A549 (cell line): ENCODE measurements at regions not wholly inside any gene's neighbourhood (a gene's known extent, or its start where the extent isn't known, plus 50 kb on each side); places are given as distances from the start of the nearest gene placed in this dataset.

ENCODE experiments used
- CTCF ChIP-seq: fragments of >200 bp; sonication (Bioruptor Twin); formaldehyde crosslinking; IDR thresholded peaks from 3 replicates; pipeline ENCODE4 v1.5.1; 2016
- E2F6 ChIP-seq: IDR thresholded peaks from 2 replicates; pipeline ENCODE4 v1.6.1; 2012; ENCODE audit warnings: low read depth, borderline replicate concordance
- EP300 ChIP-seq, 2 experiments: fragments of >200 bp; sonication (Bioruptor Twin); formaldehyde crosslinking; IDR thresholded peaks; 2 replicates in 1 of 2; 3 replicates in 1 of 2; pipeline ENCODE4 v1.6.1; 2016 to 2017
- ESRRA ChIP-seq: fragments of 150-350 bp; IDR thresholded peaks from 2 replicates; pipeline ENCODE4 v1.6.1; 2014; ENCODE audit warnings: mild to moderate bottlenecking, low read length, borderline replicate concordance
- FOSL2 ChIP-seq, 2 experiments: fragments of 450-650 bp in 1 of 2; fragments of >200 bp in 1 of 2; sonication (Bioruptor Twin) in 1 of 2; formaldehyde crosslinking; IDR thresholded peaks; 2 replicates each; pipeline versions ENCODE4 v1.5.0 to v1.6.1; 2016 to 2020; ENCODE audit warnings: mild to moderate bottlenecking in 1 of 2, moderate library complexity in 1 of 2
- MAX ChIP-seq: IDR thresholded peaks from 2 replicates; pipeline ENCODE4 v1.6.1; 2012
- NPAS2 ChIP-seq: fragments of 250-450 bp; sonication (Bioruptor Pico); IDR thresholded peaks from 2 replicates; pipeline ENCODE4 v1.8.0; 2022; ENCODE audit warnings: mild to moderate bottlenecking, moderate library complexity, borderline replicate concordance
- POLR2A ChIP-seq: IDR thresholded peaks from 2 replicates; pipeline ENCODE4 v1.6.1; 2012; ENCODE audit warnings: mild to moderate bottlenecking, low read length
- RFX5 ChIP-seq: fragments of 450-650 bp; IDR thresholded peaks from 2 replicates; pipeline ENCODE4 v1.7.1; 2014; ENCODE audit warnings: antibody characterized with exemption, mild to moderate bottlenecking, moderate library complexity
- SREBF2 ChIP-seq: fragments of 450-650 bp; IDR thresholded peaks from 2 replicates; pipeline ENCODE4 v1.6.1; 2014; ENCODE audit warnings: mild to moderate bottlenecking, moderate library complexity
- ZFP36 ChIP-seq: fragments of 450-650 bp; IDR thresholded peaks from 2 replicates; pipeline ENCODE4 v1.6.1; 2014; ENCODE audit warnings: borderline replicate concordance; ENCODE audit not compliant: partially characterized antibody
- TF ChIP-seq, protein P1 (sequence below): fragments of 250-450 bp; sonication (Bioruptor Pico); IDR thresholded peaks from 2 replicates; pipeline ENCODE4 v1.5.0; 2021; ENCODE audit warnings: mild to moderate bottlenecking, moderate library complexity, borderline replicate concordance
- TF ChIP-seq, protein P2 (sequence below): IDR thresholded peaks from 2 replicates; pipeline ENCODE4 v1.6.1; 2012

- TF ChIP-seq ZFP36, result no peak
- no peak for TF ChIP-seq CTCF
- TF ChIP-seq ESRRA, result no peak
- no peak for TF ChIP-seq EP300 (IDR thresholded peaks at IDR 0.05)
- TF ChIP-seq E2F6, result no peak
- TF ChIP-seq, protein P1, sequence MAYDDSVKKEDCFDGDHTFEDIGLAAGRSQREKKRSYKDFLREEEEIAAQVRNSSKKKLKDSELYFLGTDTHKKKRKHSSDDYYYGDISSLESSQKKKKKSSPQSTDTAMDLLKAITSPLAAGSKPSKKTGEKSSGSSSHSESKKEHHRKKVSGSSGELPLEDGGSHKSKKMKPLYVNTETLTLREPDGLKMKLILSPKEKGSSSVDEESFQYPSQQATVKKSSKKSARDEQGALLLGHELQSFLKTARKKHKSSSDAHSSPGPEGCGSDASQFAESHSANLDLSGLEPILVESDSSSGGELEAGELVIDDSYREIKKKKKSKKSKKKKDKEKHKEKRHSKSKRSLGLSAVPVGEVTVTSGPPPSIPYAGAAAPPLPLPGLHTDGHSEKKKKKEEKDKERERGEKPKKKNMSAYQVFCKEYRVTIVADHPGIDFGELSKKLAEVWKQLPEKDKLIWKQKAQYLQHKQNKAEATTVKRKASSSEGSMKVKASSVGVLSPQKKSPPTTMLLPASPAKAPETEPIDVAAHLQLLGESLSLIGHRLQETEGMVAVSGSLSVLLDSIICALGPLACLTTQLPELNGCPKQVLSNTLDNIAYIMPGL (CRISPR knock-in tag), result no peak
- TF ChIP-seq NPAS2 (CRISPR knock-in tag), result no peak
- TF ChIP-seq RFX5, result no peak
- TF ChIP-seq FOSL2 (IDR thresholded peaks at IDR 0.05), result no peak
- TF ChIP-seq FOSL2 (CRISPR knock-in tag; IDR thresholded peaks at IDR 0.05), result no peak
- no peak for TF ChIP-seq MAX
- no peak for TF ChIP-seq POLR2A
- no peak for TF ChIP-seq SREBF2
- TF ChIP-seq, protein P2, sequence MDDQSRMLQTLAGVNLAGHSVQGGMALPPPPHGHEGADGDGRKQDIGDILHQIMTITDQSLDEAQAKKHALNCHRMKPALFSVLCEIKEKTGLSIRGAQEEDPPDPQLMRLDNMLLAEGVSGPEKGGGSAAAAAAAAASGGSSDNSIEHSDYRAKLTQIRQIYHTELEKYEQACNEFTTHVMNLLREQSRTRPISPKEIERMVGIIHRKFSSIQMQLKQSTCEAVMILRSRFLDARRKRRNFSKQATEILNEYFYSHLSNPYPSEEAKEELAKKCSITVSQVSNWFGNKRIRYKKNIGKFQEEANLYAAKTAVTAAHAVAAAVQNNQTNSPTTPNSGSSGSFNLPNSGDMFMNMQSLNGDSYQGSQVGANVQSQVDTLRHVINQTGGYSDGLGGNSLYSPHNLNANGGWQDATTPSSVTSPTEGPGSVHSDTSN, result no peak
Observed at GRCh38 chr13:34478376-34478775, 463.7 kb upstream of the NBEA start.
